ENCODE measurements at regions not wholly inside any gene's neighbourhood (a gene's known extent, or its start where the extent isn't known, plus 50 kb on each side); places are given as distances from the start of the nearest gene placed in this dataset.

DNA sequence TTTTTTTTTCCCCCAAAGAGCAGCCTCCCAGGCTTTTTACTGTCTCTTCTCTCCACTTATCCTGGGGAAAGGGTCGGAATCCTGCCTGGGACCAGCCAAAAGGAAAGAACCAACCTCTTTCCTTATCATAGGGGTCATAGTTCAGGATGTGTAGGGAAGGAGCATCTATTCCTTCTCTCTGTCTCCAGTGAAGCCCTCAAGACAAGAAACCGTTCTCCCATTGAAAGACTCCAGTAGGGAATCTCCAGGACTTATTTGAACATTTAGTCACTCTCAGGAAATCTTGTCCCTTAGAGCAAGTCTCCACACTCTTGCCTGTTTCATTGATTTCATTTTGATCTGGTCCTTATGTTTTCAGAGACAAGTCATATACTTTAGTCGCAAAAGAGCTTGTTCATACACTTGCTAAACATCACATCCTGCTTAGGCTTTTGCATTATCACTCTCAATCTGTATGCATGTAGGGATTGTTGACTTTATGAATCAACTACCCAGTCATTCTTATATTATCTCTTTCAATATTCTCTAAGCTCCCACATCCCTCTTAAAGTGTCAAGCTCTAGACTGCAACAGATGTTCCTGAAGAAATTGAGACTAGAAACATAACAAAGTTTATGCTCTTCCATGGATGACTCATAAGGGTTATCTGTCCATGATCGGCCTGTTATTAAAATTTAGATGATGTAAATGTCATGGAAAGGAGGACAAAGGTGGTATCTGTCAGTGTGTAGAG, 116.2 kb upstream of the ST6GAL2 start:
- TF ChIP-seq, protein P1, sequence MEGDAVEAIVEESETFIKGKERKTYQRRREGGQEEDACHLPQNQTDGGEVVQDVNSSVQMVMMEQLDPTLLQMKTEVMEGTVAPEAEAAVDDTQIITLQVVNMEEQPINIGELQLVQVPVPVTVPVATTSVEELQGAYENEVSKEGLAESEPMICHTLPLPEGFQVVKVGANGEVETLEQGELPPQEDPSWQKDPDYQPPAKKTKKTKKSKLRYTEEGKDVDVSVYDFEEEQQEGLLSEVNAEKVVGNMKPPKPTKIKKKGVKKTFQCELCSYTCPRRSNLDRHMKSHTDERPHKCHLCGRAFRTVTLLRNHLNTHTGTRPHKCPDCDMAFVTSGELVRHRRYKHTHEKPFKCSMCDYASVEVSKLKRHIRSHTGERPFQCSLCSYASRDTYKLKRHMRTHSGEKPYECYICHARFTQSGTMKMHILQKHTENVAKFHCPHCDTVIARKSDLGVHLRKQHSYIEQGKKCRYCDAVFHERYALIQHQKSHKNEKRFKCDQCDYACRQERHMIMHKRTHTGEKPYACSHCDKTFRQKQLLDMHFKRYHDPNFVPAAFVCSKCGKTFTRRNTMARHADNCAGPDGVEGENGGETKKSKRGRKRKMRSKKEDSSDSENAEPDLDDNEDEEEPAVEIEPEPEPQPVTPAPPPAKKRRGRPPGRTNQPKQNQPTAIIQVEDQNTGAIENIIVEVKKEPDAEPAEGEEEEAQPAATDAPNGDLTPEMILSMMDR (IDR thresholded peaks at IDR 0.05; ENCODE audit: unreplicated experiment), result no peak
- intact Hi-C loops (cut with micrococcal nuclease; ENCODE audit: unreplicated experiment), result no loop called here
- peaks cover 16% of the 10 kb centered on the region for H3K9me3 Mint-ChIP-seq (ENCODE audit: low read depth, unreplicated experiment)
- H3K4me1 Mint-ChIP-seq (ENCODE audit: low read depth, unreplicated experiment), result no peaks in the 10 kb centered on the region
- H3K4me3 Mint-ChIP-seq (ENCODE audit: low read depth, unreplicated experiment), result no peak overlapping the region
- CTCF ChIA-PET, result no interaction called here
- H3K36me3 Mint-ChIP-seq (ENCODE audit: insufficient read depth, unreplicated experiment), result no peaks in the 10 kb centered on the region
- no peak overlapping the region for H3K27ac Mint-ChIP-seq (ENCODE audit: unreplicated experiment)
- no TSS peak for BruUV-seq (replicated peaks)
- no peaks in the 10 kb centered on the region for H3K27me3 Mint-ChIP-seq (ENCODE audit: unreplicated experiment)
- DNase-seq, result no peak

GRCh38 chr2:107002735-107003134, 116.8 kb upstream of the ST6GAL2 start:
- CTCF ChIA-PET, result no interaction called here
- no peak for DNase-seq
- no peak overlapping the region for H3K27ac Mint-ChIP-seq (ENCODE audit: unreplicated experiment)

GRCh38 chr2:107005853-107006252, 119.9 kb upstream of the ST6GAL2 start:
- no peak overlapping the region for H3K27ac Mint-ChIP-seq (ENCODE audit: unreplicated experiment)
- CTCF ChIA-PET, result no interaction called here
- intact Hi-C loops (cut with micrococcal nuclease; ENCODE audit: unreplicated experiment), result no loop called here
- DNase-seq, result no peak
- TF ChIP-seq, protein P1 (IDR thresholded peaks at IDR 0.05; ENCODE audit: unreplicated experiment), result no peak
- no peak overlapping the region for H3K4me3 Mint-ChIP-seq (ENCODE audit: low read depth, unreplicated experiment)
- BruUV-seq (replicated peaks), result no TSS peak
- H3K9me3 Mint-ChIP-seq (ENCODE audit: low read depth, unreplicated experiment), result peaks cover 13% of the 10 kb centered on the region
- H3K27me3 Mint-ChIP-seq (ENCODE audit: unreplicated experiment), result no peaks in the 10 kb centered on the region
- H3K4me1 Mint-ChIP-seq (ENCODE audit: low read depth, unreplicated experiment), result no peaks in the 10 kb centered on the region
- H3K36me3 Mint-ChIP-seq (ENCODE audit: insufficient read depth, unreplicated experiment), result no peaks in the 10 kb centered on the region

More at GRCh38 chr2:107002735-107003134, 116.8 kb upstream of the ST6GAL2 start:
- TF ChIP-seq, protein P1 (IDR thresholded peaks at IDR 0.05; ENCODE audit: unreplicated experiment), result no peak
- BruUV-seq (replicated peaks), result no TSS peak
- no peaks in the 10 kb centered on the region for H3K4me1 Mint-ChIP-seq (ENCODE audit: low read depth, unreplicated experiment)
- intact Hi-C loops (cut with micrococcal nuclease; ENCODE audit: unreplicated experiment), result no loop called here
- H3K36me3 Mint-ChIP-seq (ENCODE audit: insufficient read depth, unreplicated experiment), result no peaks in the 10 kb centered on the region
- no peaks in the 10 kb centered on the region for H3K27me3 Mint-ChIP-seq (ENCODE audit: unreplicated experiment)
- H3K9me3 Mint-ChIP-seq (ENCODE audit: low read depth, unreplicated experiment), result peaks cover 16% of the 10 kb centered on the region
- H3K4me3 Mint-ChIP-seq (ENCODE audit: low read depth, unreplicated experiment), result no peak overlapping the region

GRCh38 chr2:107006836-107007235, 120.9 kb upstream of the ST6GAL2 start:
- Mint-ChIP-seq H3K36me3 (ENCODE audit: insufficient read depth, unreplicated experiment) (no peaks in the 10 kb centered on the region), H3K4me1 (ENCODE audit: low read depth, unreplicated experiment) (no peaks in the 10 kb centered on the region), H3K27ac (ENCODE audit: unreplicated experiment) (no peak overlapping the region), H3K9me3 (ENCODE audit: low read depth, unreplicated experiment) (peaks cover 16% of the 10 kb centered on the region), H3K27me3 (ENCODE audit: unreplicated experiment) (no peaks in the 10 kb centered on the region), H3K4me3 (ENCODE audit: low read depth, unreplicated experiment) (no peak overlapping the region)
- TF ChIP-seq, protein P1 (IDR thresholded peaks at IDR 0.05; ENCODE audit: unreplicated experiment), result no peak
- CTCF ChIA-PET, result no interaction called here
- BruUV-seq (replicated peaks), result no TSS peak
- intact Hi-C loops (cut with micrococcal nuclease; ENCODE audit: unreplicated experiment), result no loop called here
- DNase-seq, result no peak
